ENCODE measurements at regions not wholly inside any gene's neighbourhood (a gene's known extent, or its start where the extent isn't known, plus 50 kb on each side); places are given as distances from the start of the nearest gene placed in this dataset.

- no peak for FAIRE-seq
These were observed 56.5 kb upstream of the RAI14 start for GRCh38 chr5:34599471-34600117.

- FAIRE-seq: no peak
These were observed 56.0 kb upstream of the RAI14 start for GRCh38 chr5:34600118-34600493.

- no peak for FAIRE-seq
These were observed 52.8 kb upstream of the RAI14 start for GRCh38 chr5:34603378-34603777.

GRCh38 chr5:34604119-34604675, 51.9 kb upstream of the RAI14 start:
- no peak for FAIRE-seq

- no peak for FAIRE-seq
These were observed 50.0 kb upstream of the RAI14 start for GRCh38 chr5:34606101-34606500.
